Astrocyte of the spinal cord (primary cell): ENCODE measurements at regions not wholly inside any gene's neighbourhood (a gene's known extent, or its start where the extent isn't known, plus 50 kb on each side); places are given as distances from the start of the nearest gene placed in this dataset.

Source experiments
- DNase-seq: peaks from one replicate; pipeline ENCODE4 v3.0.0; 2011; ENCODE audit warnings: low read depth, low spot score
- H3K4me3 ChIP-seq: 2 replicates; pipeline ENCODE4 v1.5.1; 2011; ENCODE audit warnings: low read depth, mild to moderate bottlenecking, low read length, moderate library complexity
- in situ Hi-C: cut with HindIII; loops from 2 replicates; pipeline ENCODE4 v1.10.0; 2017; ENCODE audit warnings: low sequenced_read_pairs
- TF ChIP-seq, protein P1 (sequence below): IDR thresholded peaks from 2 replicates; pipeline ENCODE4 v1.5.1; 2012; ENCODE audit warnings: low read depth, mild to moderate bottlenecking, low read length, inconsistent platforms

DNA sequence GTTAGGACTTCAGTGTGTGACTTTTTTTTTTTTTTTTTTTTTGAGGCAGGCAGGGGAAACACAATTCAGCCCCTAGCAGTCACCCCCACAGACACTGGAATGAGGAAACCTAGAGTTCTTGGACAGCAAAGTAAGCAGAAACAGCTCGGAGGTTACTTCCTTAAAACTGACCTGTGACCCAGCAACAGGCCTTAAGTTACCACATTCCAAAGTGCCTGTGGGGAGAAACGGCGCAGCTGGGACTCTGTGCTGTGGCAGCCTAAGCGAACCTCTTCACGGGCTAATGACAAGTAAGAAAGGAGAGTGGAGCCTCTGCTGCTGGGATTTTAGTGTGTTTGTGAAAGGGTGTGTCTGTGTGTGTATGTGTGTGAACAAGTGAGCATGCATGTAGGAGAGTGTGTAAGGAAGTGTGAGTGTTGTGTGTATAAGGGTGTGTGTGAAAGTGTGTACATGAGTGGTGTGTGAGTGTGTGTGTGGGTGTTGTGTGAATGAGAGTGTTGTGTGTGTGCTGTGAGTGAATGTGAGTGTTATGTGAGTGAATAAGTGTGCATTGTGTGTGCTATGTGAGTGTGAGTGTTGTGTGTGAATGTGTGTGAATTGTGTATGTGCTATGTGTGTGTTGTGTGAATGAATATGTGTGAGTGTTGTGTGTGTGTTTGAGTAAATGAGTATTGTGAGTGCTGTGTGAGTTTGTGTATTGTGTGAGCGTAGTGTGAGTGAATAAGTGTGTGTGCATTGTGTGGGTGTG lies 180.8 kb downstream of the BRINP2 start:
- in situ Hi-C loops = no loop called here
- DNase-seq = no peak
- no peak overlapping the region for H3K4me3 ChIP-seq
- TF ChIP-seq, protein P1, sequence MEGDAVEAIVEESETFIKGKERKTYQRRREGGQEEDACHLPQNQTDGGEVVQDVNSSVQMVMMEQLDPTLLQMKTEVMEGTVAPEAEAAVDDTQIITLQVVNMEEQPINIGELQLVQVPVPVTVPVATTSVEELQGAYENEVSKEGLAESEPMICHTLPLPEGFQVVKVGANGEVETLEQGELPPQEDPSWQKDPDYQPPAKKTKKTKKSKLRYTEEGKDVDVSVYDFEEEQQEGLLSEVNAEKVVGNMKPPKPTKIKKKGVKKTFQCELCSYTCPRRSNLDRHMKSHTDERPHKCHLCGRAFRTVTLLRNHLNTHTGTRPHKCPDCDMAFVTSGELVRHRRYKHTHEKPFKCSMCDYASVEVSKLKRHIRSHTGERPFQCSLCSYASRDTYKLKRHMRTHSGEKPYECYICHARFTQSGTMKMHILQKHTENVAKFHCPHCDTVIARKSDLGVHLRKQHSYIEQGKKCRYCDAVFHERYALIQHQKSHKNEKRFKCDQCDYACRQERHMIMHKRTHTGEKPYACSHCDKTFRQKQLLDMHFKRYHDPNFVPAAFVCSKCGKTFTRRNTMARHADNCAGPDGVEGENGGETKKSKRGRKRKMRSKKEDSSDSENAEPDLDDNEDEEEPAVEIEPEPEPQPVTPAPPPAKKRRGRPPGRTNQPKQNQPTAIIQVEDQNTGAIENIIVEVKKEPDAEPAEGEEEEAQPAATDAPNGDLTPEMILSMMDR = no peak

DNA sequence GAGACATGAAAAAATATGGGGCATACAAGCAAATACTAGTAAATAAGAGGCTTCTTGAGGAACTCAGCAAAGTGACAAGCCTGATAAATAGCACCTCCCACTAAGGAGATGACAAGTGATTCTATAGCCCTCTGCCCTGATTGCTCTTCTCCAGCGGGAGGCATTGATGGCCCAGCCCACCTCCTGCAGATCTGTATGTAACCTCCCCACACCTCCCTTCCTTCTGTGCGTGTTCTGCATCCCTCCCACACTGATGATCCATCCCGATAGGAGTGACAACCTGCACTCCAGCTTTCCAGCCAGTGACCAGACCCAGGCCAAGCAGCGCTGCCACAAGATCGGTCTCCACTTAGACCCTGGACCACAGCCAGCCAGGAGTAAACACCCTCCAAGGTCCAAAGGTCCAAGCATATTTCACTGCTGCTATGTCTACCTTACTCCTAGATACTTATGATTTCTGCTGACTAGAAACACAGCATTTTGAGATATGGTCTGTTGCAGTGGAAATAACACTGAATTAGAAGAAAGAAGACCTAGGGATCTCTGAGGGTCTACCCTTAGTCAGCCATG lies 176.1 kb downstream of the BRINP2 start:
- no peak overlapping the region for H3K4me3 ChIP-seq
- no peak for DNase-seq
- in situ Hi-C loops = no loop called here
- TF ChIP-seq, protein P1 = no peak

DNA sequence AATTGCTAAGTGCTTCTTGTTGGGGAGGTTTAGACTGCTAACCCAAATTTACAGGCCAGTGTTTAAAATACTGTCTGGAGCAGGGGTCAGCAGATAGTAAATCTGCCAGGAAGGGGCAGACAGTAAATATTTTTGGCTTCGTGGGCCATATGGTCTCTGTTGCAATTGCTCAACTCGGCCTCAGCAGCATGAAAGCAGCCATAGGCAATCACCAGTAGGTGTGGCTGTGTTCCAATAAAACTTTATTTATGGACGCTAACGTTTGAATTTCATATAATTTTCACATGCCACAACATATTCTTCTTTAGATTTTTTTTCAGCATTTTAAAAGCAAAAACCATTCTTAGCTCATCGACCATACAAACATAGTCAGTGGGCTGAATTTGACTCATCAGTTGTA lies 172.7 kb downstream of the BRINP2 start:
- in situ Hi-C loops = no loop called here
- no peak overlapping the region for H3K4me3 ChIP-seq
- TF ChIP-seq, protein P1 = no peak
- no peak for DNase-seq

- H3K4me3 ChIP-seq = no peak overlapping the region
- no peak for DNase-seq
- TF ChIP-seq, protein P1 = no peak
- in situ Hi-C loops = no loop called here
These were observed 171.0 kb downstream of the BRINP2 start for GRCh38 chr1:177341773-177342172.

DNA sequence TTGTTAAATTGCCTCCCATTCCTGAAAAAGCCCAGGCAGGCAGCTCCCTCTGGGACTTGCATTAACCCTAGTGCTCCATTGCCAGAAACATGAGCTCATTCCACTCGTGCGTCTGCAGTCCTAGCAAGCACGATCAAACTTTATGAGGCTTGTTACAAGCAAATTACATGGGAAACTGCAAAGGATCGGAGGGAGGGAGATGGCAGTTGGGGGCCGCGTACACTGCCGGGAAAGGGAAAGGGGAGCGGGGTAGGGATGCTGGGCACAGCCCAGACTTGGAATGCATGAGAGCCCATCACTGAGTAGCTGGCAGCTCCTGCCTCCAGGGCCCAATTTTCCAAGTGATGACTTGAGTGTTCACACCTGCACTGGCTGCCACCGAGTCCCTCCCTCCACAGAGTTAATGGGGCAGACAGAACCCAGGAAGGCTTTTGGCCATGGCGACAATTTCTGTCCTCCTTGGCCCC lies 169.9 kb downstream of the BRINP2 start:
- no peak for DNase-seq
- TF ChIP-seq, protein P1 = no peak
- in situ Hi-C loops = no loop called here

DNA sequence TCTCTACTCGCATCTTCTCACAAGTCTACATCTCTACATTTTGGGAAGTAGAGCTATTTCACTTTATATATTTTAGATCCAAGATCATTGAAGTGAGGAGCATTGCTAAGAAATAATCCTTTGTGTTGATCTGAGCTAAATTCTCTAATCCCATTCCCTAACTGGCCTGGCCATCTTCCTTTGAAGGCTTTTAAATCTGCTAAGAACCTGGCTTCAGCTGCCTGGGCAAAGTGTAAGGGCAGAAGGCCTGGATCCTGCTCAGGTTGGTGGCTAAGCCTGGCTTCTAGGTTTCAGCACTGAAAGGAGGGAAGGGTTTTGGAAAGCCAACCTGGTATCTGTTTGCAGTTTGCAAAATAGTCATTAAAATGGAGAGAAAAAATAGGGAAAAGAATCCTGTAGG lies 167.6 kb downstream of the BRINP2 start:
- TF ChIP-seq, protein P1 = no peak
- no peak for DNase-seq
- in situ Hi-C loops = no loop called here
- no peak overlapping the region for H3K4me3 ChIP-seq

More for the DNA sequence above, 169.9 kb downstream of the BRINP2 start:
- H3K4me3 ChIP-seq = no peak overlapping the region
